ENCODE measurements at regions not wholly inside any gene's neighbourhood (a gene's known extent, or its start where the extent isn't known, plus 50 kb on each side); places are given as distances from the start of the nearest gene placed in this dataset.

DNA sequence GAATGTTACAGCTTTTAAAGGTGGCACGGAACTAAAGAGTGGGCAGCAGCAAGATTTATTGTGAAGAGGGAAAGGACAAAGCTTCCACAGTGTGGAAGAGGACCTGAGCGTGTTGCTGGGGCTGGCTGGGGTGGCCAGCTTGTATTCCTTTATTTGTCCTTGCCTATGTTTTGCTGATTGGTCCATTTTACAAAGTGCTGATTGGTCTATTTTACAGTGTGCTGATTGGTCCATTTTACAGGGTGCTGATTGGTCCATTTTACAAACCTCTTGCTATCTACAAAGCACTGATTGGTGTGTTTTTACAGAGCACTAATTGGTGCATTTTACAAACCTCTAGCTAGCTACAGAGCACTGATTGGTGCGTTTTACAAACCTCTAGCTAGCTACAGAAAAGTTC lies 109.7 kb upstream of the DDX18 start:
- Histone ChIP-seq H3K4me1 (ENCODE audit: insufficient read depth, low read length, severe bottlenecking) (no peaks in the 10 kb centered on the region), H3K9me2 (ENCODE audit: low read depth, low read length) (no peaks in the 10 kb centered on the region), H3K27me3 (ENCODE audit: insufficient read depth, low read length) (no peaks in the 10 kb centered on the region; the same call in 1 of the 2 replicates), H3K36me3 (ENCODE audit: insufficient read depth, low read length) (no peaks in the 10 kb centered on the region), H3K4me3 (ENCODE audit: low read depth, low read length, poor library complexity, severe bottlenecking) (no peak overlapping the region), H3K9me3 (ENCODE audit: low read length) (no peaks in the 10 kb centered on the region), H3K4me2 (ENCODE audit: low read length) (no peak overlapping the region), H4K20me1 (ENCODE audit: insufficient read depth, low read length) (no peaks in the 10 kb centered on the region), H3F3A (ENCODE audit: insufficient read depth, low read length) (no peaks in the 10 kb centered on the region), H2AFZ (ENCODE audit: low read length) (no peak overlapping the region), H3K27ac (ENCODE audit: low read depth, low read length, poor library complexity, severe bottlenecking) (no peak overlapping the region), H3K79me2 (ENCODE audit: insufficient read depth, low read length) (no peaks in the 10 kb centered on the region), H3K9ac (ENCODE audit: low read length) (no peak overlapping the region)
- no peak for TF ChIP-seq EZH2 (IDR thresholded peaks at IDR 0.05; ENCODE audit: borderline replicate concordance, low read length)
- TF ChIP-seq, protein P1, sequence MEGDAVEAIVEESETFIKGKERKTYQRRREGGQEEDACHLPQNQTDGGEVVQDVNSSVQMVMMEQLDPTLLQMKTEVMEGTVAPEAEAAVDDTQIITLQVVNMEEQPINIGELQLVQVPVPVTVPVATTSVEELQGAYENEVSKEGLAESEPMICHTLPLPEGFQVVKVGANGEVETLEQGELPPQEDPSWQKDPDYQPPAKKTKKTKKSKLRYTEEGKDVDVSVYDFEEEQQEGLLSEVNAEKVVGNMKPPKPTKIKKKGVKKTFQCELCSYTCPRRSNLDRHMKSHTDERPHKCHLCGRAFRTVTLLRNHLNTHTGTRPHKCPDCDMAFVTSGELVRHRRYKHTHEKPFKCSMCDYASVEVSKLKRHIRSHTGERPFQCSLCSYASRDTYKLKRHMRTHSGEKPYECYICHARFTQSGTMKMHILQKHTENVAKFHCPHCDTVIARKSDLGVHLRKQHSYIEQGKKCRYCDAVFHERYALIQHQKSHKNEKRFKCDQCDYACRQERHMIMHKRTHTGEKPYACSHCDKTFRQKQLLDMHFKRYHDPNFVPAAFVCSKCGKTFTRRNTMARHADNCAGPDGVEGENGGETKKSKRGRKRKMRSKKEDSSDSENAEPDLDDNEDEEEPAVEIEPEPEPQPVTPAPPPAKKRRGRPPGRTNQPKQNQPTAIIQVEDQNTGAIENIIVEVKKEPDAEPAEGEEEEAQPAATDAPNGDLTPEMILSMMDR (IDR thresholded peaks at IDR 0.05; ENCODE audit: low read length) = no peak

DNA sequence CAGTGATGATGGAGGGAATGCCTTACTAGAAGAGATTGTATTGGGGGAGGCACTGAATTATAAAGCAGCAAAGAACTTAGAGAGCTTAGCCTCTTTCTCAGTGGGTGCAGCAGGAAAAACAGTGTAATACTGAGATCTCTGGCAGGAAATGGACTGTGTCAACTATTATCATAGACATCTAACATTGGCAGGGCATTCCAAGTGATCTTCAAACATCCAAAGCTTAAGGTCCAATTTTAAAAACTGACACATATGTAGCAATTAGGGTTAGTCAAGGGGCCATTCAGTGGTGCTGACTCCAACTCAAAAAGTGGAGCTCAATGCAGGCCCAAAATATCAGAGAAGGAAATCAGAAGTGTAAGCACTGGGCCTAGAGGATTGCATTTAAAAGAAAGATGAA lies 106.6 kb upstream of the DDX18 start:
- H3K4me2 ChIP-seq (ENCODE audit: low read length) = no peak overlapping the region
- no peaks in the 10 kb centered on the region for H3K79me2 ChIP-seq (ENCODE audit: insufficient read depth, low read length)
- H3K9ac ChIP-seq (ENCODE audit: low read length) = no peak overlapping the region
- no peaks in the 10 kb centered on the region for H3K4me1 ChIP-seq (ENCODE audit: insufficient read depth, low read length, severe bottlenecking)
- no peak overlapping the region for H2AFZ ChIP-seq (ENCODE audit: low read length)
- H3K4me3 ChIP-seq (ENCODE audit: low read depth, low read length, poor library complexity, severe bottlenecking) = no peak overlapping the region
- TF ChIP-seq, protein P1 (IDR thresholded peaks at IDR 0.05; ENCODE audit: low read length) = no peak
- no peak overlapping the region for H3K27ac ChIP-seq (ENCODE audit: low read depth, low read length, poor library complexity, severe bottlenecking)
- no peaks in the 10 kb centered on the region for H3F3A ChIP-seq (ENCODE audit: insufficient read depth, low read length)
- H3K27me3 ChIP-seq (ENCODE audit: insufficient read depth, low read length) = no peaks in the 10 kb centered on the region; the same call in 1 of the 2 replicates
- no peaks in the 10 kb centered on the region for H4K20me1 ChIP-seq (ENCODE audit: insufficient read depth, low read length)
- H3K36me3 ChIP-seq (ENCODE audit: insufficient read depth, low read length) = no peaks in the 10 kb centered on the region
- H3K9me3 ChIP-seq (ENCODE audit: low read length) = no peaks in the 10 kb centered on the region
- H3K9me2 ChIP-seq (ENCODE audit: low read depth, low read length) = no peaks in the 10 kb centered on the region

DNA sequence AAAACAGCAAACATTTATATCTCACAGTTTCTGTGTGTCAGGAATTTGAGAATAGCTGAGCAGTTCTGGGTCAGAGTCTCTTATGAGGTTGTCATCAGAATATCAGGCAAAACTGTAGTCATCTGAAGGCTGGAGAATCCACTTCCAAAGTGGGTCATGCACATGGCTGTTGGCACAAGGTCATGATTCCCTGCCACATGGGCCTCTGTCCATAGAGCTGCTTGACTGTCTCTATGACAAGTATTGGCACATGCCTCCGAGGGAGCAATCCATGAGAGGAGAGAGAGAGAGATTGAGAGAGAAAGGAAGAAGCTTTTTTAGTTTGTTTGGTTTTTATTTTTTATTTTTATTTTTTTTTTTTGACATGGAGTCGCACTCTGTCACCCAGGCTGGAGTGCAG lies 101.8 kb upstream of the DDX18 start:
- Histone ChIP-seq H3K9me2 (ENCODE audit: low read depth, low read length) (no peaks in the 10 kb centered on the region), H3K9ac (ENCODE audit: low read length) (no peak overlapping the region), H3K4me2 (ENCODE audit: low read length) (no peak overlapping the region), H2AFZ (ENCODE audit: low read length) (no peak overlapping the region), H3K9me3 (ENCODE audit: low read length) (no peaks in the 10 kb centered on the region), H4K20me1 (ENCODE audit: insufficient read depth, low read length) (no peaks in the 10 kb centered on the region), H3K27ac (ENCODE audit: low read depth, low read length, poor library complexity, severe bottlenecking) (no peak overlapping the region), H3K4me1 (ENCODE audit: insufficient read depth, low read length, severe bottlenecking) (no peaks in the 10 kb centered on the region), H3K4me3 (ENCODE audit: low read depth, low read length, poor library complexity, severe bottlenecking) (no peak overlapping the region), H3K36me3 (ENCODE audit: insufficient read depth, low read length) (no peaks in the 10 kb centered on the region), H3F3A (ENCODE audit: insufficient read depth, low read length) (no peaks in the 10 kb centered on the region), H3K79me2 (ENCODE audit: insufficient read depth, low read length) (no peaks in the 10 kb centered on the region), H3K27me3 (ENCODE audit: insufficient read depth, low read length) (no peaks in the 10 kb centered on the region)
- TF ChIP-seq, protein P1 (IDR thresholded peaks at IDR 0.05; ENCODE audit: low read length) = no peak
- no peak for TF ChIP-seq EZH2 (IDR thresholded peaks at IDR 0.05; ENCODE audit: borderline replicate concordance, low read length)
